ENCODE measurements at regions not wholly inside any gene's neighbourhood (a gene's known extent, or its start where the extent isn't known, plus 50 kb on each side); places are given as distances from the start of the nearest gene placed in this dataset.

DNA sequence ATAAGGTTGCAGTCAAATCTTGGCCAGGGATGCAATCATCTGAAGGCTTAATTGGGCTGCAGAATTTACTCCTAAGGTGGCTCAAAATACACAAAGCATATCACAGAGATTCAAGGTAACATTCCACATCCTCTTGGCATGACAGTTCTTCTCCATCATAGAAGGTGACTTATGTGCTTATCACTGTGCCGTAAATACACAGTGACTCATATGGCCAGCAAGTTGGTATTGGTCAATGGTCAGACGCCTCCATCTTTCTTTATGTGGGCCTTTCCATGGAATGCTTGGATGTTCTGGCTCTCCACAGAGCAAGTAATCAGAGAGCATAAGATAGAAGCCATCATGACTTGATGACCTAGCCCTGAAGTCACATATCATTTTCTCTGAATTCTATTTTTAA lies 168.8 kb upstream of the ST8SIA2 start:
- no peak overlapping the region for H3K27ac Mint-ChIP-seq
- H3K27me3 Mint-ChIP-seq, result peaks cover 27% of the 10 kb centered on the region

DNA sequence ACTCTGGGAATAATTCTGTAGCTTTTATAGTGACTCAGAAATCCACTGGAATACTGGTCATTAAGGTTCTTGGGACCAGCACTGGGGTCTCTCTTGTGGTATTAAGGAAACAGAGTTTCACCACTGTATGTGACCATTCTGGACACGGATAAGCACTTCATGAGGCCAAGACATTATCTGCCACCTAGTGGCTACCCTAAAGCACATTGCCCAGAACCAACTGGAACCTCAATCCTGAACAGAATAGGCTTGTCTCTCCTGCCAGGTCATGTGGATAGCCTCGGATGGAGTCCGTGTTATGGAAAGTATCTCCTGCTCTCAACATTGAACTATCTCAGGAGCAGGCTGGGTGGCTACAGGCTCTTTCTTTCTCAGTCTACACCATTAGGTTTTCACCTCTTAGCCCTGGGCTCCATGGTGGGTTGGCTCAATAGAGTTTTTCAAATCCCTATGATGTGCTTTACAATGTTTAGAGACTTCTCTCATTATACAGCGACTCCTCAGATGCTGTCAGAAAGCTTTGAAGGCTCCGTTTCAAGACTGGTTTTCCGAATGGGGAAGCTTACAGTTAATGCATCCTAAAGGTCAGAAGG lies 167.6 kb upstream of the ST8SIA2 start:
- no peaks in the 10 kb centered on the region for H3K36me3 Mint-ChIP-seq (ENCODE audit: low read depth)
- H3K4me1 Mint-ChIP-seq (ENCODE audit: low read depth), result no peaks in the 10 kb centered on the region
- no peaks in the 10 kb centered on the region for H3K9me3 Mint-ChIP-seq
- peaks cover 38% of the 10 kb centered on the region for H3K27me3 Mint-ChIP-seq
- H3K27ac Mint-ChIP-seq, result no peak overlapping the region
- DNase-seq, result no peak
- no peak overlapping the region for H3K4me3 Mint-ChIP-seq

More for the DNA sequence above, 168.8 kb upstream of the ST8SIA2 start:
- no peaks in the 10 kb centered on the region for H3K4me1 Mint-ChIP-seq (ENCODE audit: low read depth)
- H3K36me3 Mint-ChIP-seq (ENCODE audit: low read depth), result no peaks in the 10 kb centered on the region
- no peak for DNase-seq
- no peak overlapping the region for H3K4me3 Mint-ChIP-seq
- no peaks in the 10 kb centered on the region for H3K9me3 Mint-ChIP-seq

DNA sequence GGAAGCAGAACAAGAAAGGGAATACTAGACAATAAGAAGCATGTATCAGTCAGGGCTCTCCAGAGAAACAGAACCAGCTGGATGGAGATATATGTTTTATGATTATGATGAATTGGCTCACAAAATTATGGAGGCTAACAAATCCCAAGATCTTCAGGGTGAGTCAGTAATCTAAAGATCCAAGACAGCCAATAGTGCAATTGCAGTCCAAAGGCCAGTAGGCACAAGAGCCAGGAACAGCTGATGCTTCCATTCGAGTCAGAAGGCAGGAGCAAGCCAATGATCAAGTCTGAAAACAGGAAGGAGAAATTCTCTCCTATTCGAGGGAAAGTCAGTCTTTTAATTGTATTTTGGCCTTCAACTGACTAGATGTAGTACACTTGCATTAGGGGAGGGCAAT lies 164.9 kb upstream of the ST8SIA2 start:
- peaks cover 55% of the 10 kb centered on the region for H3K27me3 Mint-ChIP-seq

DNA sequence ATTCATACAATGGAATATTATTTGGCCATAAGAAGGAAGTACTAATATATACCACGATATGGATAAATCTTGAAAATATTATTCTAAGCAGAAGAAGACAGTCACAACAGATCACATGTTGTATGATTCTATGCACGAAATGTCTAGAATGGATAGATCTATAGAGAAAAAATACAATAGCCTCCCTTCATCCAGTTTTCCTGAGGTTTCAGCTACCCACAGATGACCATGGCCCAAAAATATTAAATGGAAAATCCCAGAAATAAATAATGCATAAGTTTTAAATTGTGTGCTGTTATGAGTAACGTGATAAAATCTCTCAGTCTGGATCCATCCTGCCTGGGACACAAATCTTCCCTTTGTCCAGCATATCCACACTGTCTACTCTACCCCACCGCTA lies 162.2 kb upstream of the ST8SIA2 start:
- Mint-ChIP-seq H3K9me3 (peaks cover 14% of the 10 kb centered on the region), H3K4me3 (no peak overlapping the region), H3K4me1 (ENCODE audit: low read depth) (no peaks in the 10 kb centered on the region), H3K36me3 (ENCODE audit: low read depth) (no peaks in the 10 kb centered on the region), H3K27ac (no peak overlapping the region), H3K27me3 (peaks cover 45% of the 10 kb centered on the region)
- no peak for DNase-seq

More for the DNA sequence above, 164.9 kb upstream of the ST8SIA2 start:
- no peak overlapping the region for H3K4me3 Mint-ChIP-seq
- H3K27ac Mint-ChIP-seq, result no peak overlapping the region
- H3K4me1 Mint-ChIP-seq (ENCODE audit: low read depth), result no peaks in the 10 kb centered on the region
- peaks cover under 1% of the 10 kb centered on the region for H3K9me3 Mint-ChIP-seq
- H3K36me3 Mint-ChIP-seq (ENCODE audit: low read depth), result no peaks in the 10 kb centered on the region
- DNase-seq, result no peak

DNA sequence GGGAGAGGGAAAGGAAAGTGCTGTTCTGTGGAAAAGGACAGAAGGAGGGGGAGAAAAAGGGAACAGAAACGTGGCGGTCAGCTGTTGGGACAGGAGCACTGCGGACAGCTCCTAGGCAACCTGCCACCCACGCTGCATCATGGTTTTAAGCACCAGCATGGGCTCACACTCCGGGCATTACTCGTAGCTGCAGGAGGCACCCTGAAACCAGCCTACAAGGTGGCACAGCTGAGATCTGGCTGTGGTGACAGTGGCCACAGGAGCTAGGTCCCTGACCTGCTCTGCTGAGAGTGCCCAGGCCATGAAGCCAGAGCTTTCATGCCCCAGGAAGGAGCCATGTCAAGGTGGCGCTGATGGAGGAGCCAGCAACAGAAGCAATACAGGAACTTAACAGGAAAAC lies 161.4 kb upstream of the ST8SIA2 start:
- no peak overlapping the region for H3K27ac Mint-ChIP-seq
- no peaks in the 10 kb centered on the region for H3K4me1 Mint-ChIP-seq (ENCODE audit: low read depth)
- H3K36me3 Mint-ChIP-seq (ENCODE audit: low read depth), result no peaks in the 10 kb centered on the region
- DNase-seq, result no peak
- H3K27me3 Mint-ChIP-seq, result peaks cover 48% of the 10 kb centered on the region
- no peak overlapping the region for H3K4me3 Mint-ChIP-seq
- H3K9me3 Mint-ChIP-seq, result peaks cover 14% of the 10 kb centered on the region

DNA sequence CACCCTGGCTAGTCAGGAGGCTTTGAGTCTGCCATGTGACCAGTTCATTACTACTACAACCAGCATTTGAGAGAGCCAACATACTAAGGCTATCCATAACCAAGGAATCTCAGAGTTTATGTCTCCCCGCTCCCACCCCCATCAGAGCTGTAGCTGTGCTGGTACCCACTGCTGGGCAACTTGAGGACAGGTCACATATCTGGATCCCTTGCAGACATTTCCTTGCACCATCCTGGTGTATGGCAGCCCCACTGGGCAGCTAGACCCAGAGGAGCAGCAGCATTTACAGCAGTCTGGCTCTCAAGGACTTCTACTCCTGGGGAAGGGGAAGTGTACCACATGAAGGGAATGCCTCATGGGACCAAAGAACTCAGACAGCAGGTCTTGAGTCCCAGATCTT lies 160.8 kb upstream of the ST8SIA2 start:
- peaks cover 52% of the 10 kb centered on the region for H3K27me3 Mint-ChIP-seq
- H3K36me3 Mint-ChIP-seq (ENCODE audit: low read depth), result no peaks in the 10 kb centered on the region
- no peak overlapping the region for H3K4me3 Mint-ChIP-seq
- peaks cover 14% of the 10 kb centered on the region for H3K9me3 Mint-ChIP-seq
- DNase-seq, result no peak
- H3K4me1 Mint-ChIP-seq (ENCODE audit: low read depth), result no peaks in the 10 kb centered on the region
- H3K27ac Mint-ChIP-seq, result no peak overlapping the region

DNA sequence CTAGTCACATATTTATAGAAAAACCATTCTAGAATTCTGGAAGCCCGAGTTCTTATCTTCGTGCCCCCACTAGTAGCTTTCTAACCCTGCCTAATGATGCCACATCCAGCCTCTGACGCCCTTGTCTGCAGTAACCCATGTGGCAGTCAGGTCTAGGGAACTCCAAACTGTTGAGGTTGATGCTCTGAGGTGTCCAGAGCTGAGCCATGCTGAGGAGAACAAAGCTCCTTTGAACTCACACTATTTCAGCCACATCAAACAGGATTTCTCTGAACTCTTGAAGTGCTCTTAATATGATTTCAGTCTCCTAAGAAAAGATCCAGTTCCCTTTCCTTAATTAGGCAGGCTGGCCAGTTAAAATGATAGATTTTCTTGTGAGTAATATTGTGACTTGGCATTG lies 150.5 kb upstream of the ST8SIA2 start:
- H3K27ac Mint-ChIP-seq, result no peak overlapping the region
- peaks cover 39% of the 10 kb centered on the region for H3K27me3 Mint-ChIP-seq
- H3K4me3 Mint-ChIP-seq, result no peak overlapping the region
- no peak for DNase-seq
- no peaks in the 10 kb centered on the region for H3K36me3 Mint-ChIP-seq (ENCODE audit: low read depth)
- peaks cover 11% of the 10 kb centered on the region for H3K9me3 Mint-ChIP-seq
- H3K4me1 Mint-ChIP-seq (ENCODE audit: low read depth), result no peaks in the 10 kb centered on the region

DNA sequence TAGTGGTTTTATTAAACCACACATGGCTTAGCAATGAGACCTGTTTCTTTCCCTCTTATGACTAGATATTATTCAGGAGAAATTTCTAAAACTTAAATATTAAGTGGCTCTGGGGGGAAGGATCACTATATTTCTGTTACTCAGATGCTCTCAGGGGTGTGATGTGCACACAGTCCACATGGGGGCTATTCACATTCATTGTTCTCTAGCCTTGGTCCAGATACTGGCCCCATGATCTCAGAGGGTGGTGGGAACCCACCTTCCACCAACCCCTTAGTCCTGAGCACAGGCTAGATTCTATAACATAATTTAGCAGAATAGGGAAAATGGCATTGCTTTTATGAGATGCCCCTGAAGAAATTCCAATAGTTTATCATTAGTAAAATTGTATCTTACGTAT lies 149.0 kb upstream of the ST8SIA2 start:
- no peaks in the 10 kb centered on the region for H3K4me1 Mint-ChIP-seq (ENCODE audit: low read depth)
- peaks cover 39% of the 10 kb centered on the region for H3K27me3 Mint-ChIP-seq
- no peak overlapping the region for H3K4me3 Mint-ChIP-seq
- H3K27ac Mint-ChIP-seq, result no peak overlapping the region
- no peaks in the 10 kb centered on the region for H3K36me3 Mint-ChIP-seq (ENCODE audit: low read depth)
- no peaks in the 10 kb centered on the region for H3K9me3 Mint-ChIP-seq
- DNase-seq, result no peak

DNA sequence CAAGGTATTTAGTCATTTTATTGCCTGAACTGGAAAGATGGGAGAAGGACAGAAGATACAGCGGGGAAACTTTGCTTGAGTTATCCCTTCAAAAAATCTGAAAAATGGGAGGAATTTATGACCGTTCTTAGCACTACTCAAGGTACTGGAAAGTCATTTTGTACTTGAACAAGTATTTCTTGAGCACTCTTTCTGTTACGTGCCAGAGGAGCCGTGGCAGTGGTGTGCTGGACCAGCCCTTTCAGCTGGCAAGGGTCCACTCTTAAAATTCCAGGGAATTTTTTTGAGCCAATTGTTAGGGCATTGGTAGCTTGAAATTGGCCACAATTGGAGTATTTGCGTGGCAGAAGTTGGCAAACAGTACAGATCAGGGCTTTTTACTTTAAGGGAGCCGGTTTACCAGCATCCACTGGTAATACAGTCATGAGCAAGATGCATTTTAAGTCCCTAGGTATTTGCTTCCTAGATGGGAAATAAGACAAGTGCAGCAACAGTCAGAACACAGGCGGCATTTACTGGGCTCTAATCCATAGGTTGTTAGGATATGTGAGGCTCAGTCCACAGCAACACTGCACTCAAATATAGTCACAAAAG lies 145.9 kb upstream of the ST8SIA2 start:
- H3K4me3 Mint-ChIP-seq, result no peak overlapping the region
- no peak for DNase-seq
- no peaks in the 10 kb centered on the region for H3K4me1 Mint-ChIP-seq (ENCODE audit: low read depth)
- H3K36me3 Mint-ChIP-seq (ENCODE audit: low read depth), result no peaks in the 10 kb centered on the region
- no peak overlapping the region for H3K27ac Mint-ChIP-seq
- peaks cover 4% of the 10 kb centered on the region for H3K9me3 Mint-ChIP-seq
- H3K27me3 Mint-ChIP-seq, result peaks cover 36% of the 10 kb centered on the region

DNA sequence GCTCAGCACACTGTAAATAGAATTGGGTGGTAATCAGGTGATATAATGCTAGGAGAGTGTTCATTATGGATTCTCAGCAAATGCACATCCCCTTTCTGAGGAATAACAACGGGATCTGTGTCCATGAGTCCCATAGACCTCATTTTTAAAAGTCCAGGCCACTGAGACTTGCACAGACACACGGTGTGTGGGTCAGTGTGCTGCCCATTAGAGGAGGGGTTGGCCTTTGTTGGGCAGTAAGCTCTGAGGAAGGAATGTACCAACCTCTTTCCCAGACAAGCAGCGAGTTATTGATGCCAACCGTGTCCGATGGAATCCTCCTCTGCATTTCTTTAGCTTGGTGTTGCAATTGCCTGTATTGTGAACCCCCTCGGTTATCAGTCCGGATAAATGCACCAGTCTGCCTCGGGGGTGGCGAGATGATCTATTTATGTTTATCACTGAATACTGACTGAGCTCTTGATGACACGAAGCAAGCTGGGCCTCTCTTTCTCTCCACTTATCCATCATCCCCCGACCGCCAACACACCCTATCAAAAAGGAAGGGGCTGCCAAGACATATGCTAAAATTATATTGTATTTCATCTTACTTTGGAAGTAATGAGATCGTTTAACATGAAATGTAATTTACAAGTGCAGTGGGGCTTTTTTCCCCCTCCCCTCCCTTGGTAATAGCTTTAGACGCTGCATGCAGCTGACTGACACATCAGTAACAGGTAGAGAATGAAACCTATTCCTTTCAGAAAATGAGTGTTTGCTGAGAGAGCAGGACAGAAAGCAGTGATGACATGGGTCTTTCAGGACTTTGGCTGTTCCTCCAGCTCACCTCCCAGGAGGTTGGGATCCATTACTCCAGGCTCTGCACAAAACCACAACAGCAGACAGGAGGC lies 126.6 kb upstream of the ST8SIA2 start:
- no peak for DNase-seq
- Mint-ChIP-seq H3K9me3 (no peaks in the 10 kb centered on the region), H3K27me3 (peaks cover 29% of the 10 kb centered on the region), H3K4me1 (ENCODE audit: low read depth) (no peaks in the 10 kb centered on the region), H3K27ac (no peak overlapping the region), H3K4me3 (no peak overlapping the region), H3K36me3 (ENCODE audit: low read depth) (no peaks in the 10 kb centered on the region)

DNA sequence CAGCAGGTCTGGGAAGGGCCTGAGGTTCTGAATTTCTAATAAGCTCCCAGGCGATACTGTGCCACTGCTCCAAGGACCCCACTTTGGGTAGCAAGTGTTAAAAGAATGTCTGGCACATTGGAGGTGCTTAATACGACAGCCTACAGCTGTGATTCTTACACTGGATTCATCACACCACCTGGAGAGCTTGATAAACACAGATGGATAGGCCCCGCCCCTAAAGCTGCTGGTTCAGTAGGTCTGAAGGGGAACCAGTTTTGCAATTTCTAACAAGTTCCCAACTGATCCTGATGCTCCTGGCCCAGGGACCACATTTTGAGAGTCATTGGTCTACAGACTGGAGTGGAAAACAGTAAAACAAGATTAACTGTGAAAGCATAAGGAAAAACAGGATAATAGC lies 124.8 kb upstream of the ST8SIA2 start:
- Mint-ChIP-seq H3K4me1 (ENCODE audit: low read depth) (no peaks in the 10 kb centered on the region), H3K36me3 (ENCODE audit: low read depth) (no peaks in the 10 kb centered on the region), H3K9me3 (no peaks in the 10 kb centered on the region), H3K4me3 (no peak overlapping the region), H3K27me3 (peaks cover 39% of the 10 kb centered on the region), H3K27ac (no peak overlapping the region)
- no peak for DNase-seq

DNA sequence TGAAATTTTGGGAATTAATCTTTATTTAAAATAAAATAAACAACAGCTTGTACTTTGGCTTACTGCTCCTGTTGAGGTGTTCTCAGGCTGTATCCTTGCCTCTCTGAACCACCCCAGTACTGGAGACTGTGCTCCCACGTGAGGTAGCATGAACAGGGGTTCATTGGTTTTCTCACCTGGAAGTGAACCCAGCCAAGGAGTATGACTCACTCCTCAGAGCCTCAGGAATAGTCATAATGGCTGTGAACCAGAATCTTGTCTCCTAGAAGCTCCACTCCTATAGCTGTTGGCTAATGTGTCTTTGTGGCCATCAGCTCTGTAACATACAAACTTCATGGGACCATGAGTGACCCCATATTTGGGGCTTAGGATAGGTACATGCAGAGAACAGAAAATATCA lies 122.5 kb upstream of the ST8SIA2 start:
- Mint-ChIP-seq H3K27ac (no peak overlapping the region), H3K4me3 (no peak overlapping the region), H3K36me3 (ENCODE audit: low read depth) (no peaks in the 10 kb centered on the region), H3K27me3 (peaks cover 28% of the 10 kb centered on the region), H3K4me1 (ENCODE audit: low read depth) (no peaks in the 10 kb centered on the region), H3K9me3 (no peaks in the 10 kb centered on the region)
- no peak for DNase-seq

DNA sequence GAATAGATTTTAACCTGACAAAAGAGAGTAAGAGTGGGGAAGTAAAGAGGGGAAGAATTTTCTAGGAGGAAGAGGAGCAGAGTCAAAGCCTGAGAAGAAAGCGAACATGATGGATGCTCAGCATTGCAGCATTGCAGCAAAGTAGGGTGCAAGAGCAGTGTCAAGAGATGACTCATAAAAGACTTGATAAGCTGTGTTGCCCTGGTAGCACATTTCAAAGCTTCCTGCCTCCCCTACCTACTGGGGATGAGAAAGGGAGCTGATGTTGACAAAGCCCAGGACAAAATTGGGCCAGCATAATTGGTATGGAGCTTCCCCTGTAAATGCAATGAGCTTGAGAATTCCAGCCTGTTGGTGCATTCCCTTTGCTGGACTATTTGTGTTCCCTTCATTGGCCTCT lies 121.6 kb upstream of the ST8SIA2 start:
- peaks cover 23% of the 10 kb centered on the region for H3K27me3 Mint-ChIP-seq
- H3K4me1 Mint-ChIP-seq (ENCODE audit: low read depth), result no peaks in the 10 kb centered on the region
- H3K9me3 Mint-ChIP-seq, result no peaks in the 10 kb centered on the region
- H3K4me3 Mint-ChIP-seq, result no peak overlapping the region
- DNase-seq, result no peak
- H3K27ac Mint-ChIP-seq, result no peak overlapping the region
- no peaks in the 10 kb centered on the region for H3K36me3 Mint-ChIP-seq (ENCODE audit: low read depth)

DNA sequence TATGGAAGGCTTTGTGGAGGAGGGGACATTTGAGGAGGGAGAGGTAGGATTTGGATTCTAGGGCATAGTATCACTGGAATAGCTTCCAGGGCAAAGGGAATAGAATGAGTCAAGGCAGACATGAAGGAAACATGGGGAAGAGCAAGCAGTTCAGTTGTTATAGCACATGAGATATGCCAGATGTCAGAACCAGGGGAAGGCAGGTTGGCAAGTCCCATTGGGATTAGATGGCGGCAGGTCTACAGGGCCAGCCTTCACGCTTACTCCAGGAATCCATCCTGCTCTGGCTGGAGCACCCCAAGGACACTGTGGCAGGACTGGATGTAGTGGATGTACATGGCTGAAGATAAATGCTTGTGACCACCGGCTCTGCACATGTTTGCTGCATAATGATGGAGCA lies 120.4 kb upstream of the ST8SIA2 start:
- Mint-ChIP-seq H3K4me3 (no peak overlapping the region), H3K36me3 (ENCODE audit: low read depth) (no peaks in the 10 kb centered on the region), H3K27ac (no peak overlapping the region), H3K27me3 (peaks cover 17% of the 10 kb centered on the region), H3K4me1 (ENCODE audit: low read depth) (no peaks in the 10 kb centered on the region), H3K9me3 (no peaks in the 10 kb centered on the region)
- no peak for DNase-seq

DNA sequence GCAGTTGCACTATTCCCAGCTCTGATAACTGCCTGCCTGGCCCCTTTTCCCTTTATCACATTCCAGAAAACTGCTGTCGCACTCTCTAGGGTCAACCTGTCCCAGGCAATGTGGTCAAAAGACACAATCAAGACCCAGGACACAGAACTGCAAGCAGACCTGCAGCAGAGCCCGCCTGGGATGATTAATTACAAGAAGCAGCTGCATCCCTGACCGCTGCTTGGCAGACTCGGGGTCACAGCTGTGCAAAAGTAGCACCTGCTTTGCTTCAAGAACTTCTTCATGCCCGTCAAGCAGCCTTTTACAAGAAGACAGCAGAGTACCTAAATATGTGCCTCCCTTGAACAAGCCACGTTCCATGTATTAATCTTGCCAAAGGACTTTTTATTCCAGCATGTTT lies 120.0 kb upstream of the ST8SIA2 start:
- H3K9me3 Mint-ChIP-seq, result no peaks in the 10 kb centered on the region
- H3K27ac Mint-ChIP-seq, result no peak overlapping the region
- H3K4me3 Mint-ChIP-seq, result no peak overlapping the region
- peaks cover 17% of the 10 kb centered on the region for H3K27me3 Mint-ChIP-seq
- DNase-seq, result no peak
- no peaks in the 10 kb centered on the region for H3K36me3 Mint-ChIP-seq (ENCODE audit: low read depth)
- no peaks in the 10 kb centered on the region for H3K4me1 Mint-ChIP-seq (ENCODE audit: low read depth)
